KMS-11 (cell line): ENCODE measurements at regions not wholly inside any gene's neighbourhood (a gene's known extent, or its start where the extent isn't known, plus 50 kb on each side); places are given as distances from the start of the nearest gene placed in this dataset.

Experiments used
- H2AFZ ChIP-seq: fragments of 200-600 bp; sonication (generic); 2 replicates; pipeline ENCODE4 v1.6.1; 2016; ENCODE audit warnings: antibody characterized with exemption, mixed run types, low read depth
- H3K27ac ChIP-seq: fragments of 200-600 bp; sonication (generic); 2 replicates; pipeline ENCODE4 v1.6.1; 2016; ENCODE audit warnings: mild to moderate bottlenecking, mixed run types
- H3K27me3 ChIP-seq: fragments of 200-600 bp; sonication (generic); 2 replicates; pipeline ENCODE4 v1.6.1; 2017; ENCODE audit warnings: mild to moderate bottlenecking, low read depth, mixed run types, moderate library complexity; ENCODE audit not compliant: insufficient read depth
- H3K36me3 ChIP-seq: fragments of 200-600 bp; sonication (generic); 2 replicates; pipeline ENCODE4 v1.6.1; 2017; ENCODE audit warnings: mild to moderate bottlenecking, mixed run types; ENCODE audit not compliant: insufficient read depth
- H3K4me1 ChIP-seq: fragments of 200-600 bp; sonication (generic); 2 replicates; pipeline ENCODE4 v1.6.1; 2016; ENCODE audit warnings: mild to moderate bottlenecking, low read depth, mixed run types; ENCODE audit not compliant: poor library complexity, severe bottlenecking
- H3K4me2 ChIP-seq: fragments of 200-600 bp; sonication (generic); 2 replicates; pipeline ENCODE4 v1.7.0; 2016; ENCODE audit warnings: mild to moderate bottlenecking, mixed run types
- H3K4me3 ChIP-seq: fragments of 200-600 bp; sonication (generic); IDR thresholded peaks from 2 replicates; pipeline ENCODE4 v1.6.1; 2017; ENCODE audit warnings: low read depth, low read length, mixed read lengths; ENCODE audit not compliant: insufficient read depth
- H3K79me2 ChIP-seq: fragments of 200-600 bp; sonication (generic); 2 replicates; pipeline ENCODE4 v1.6.1; 2016; ENCODE audit warnings: low read depth, mixed run types; ENCODE audit not compliant: insufficient read depth
- H3K9ac ChIP-seq: fragments of 200-600 bp; sonication (generic); 2 replicates; pipeline ENCODE4 v1.6.1; 2016; ENCODE audit warnings: mild to moderate bottlenecking, mixed run types
- H4K20me1 ChIP-seq: fragments of 200-600 bp; sonication (generic); 2 replicates; pipeline ENCODE4 v1.6.1; 2016; ENCODE audit warnings: mild to moderate bottlenecking, mixed run types; ENCODE audit not compliant: insufficient read depth
- CTCF ChIP-seq: fragments of 200-600 bp; sonication (generic); conservative IDR thresholded peaks from 2 replicates; pipeline ENCODE4 v1.6.1; 2017; ENCODE audit warnings: low read depth, mild to moderate bottlenecking, antibody characterized with exemption, low read length, moderate library complexity, mixed read lengths

GRCh38 chr20:52087471-52087870, 104.1 kb downstream of the ZFP64 start:
- H3K4me3 ChIP-seq = no peak overlapping the region
- no peaks in the 10 kb centered on the region for H3K79me2 ChIP-seq
- H3K27ac ChIP-seq = no peak overlapping the region
- H3K4me1 ChIP-seq = no peaks in the 10 kb centered on the region
- H3K4me2 ChIP-seq = no peak overlapping the region
- TF ChIP-seq CTCF = no peak
- no peaks in the 10 kb centered on the region for H4K20me1 ChIP-seq
- no peaks in the 10 kb centered on the region for H3K36me3 ChIP-seq
- H3K27me3 ChIP-seq = no peaks in the 10 kb centered on the region
- no peak overlapping the region for H3K9ac ChIP-seq
- no peak overlapping the region for H2AFZ ChIP-seq

- Histone ChIP-seq H3K4me1 (no peaks in the 10 kb centered on the region), H3K9ac (no peak overlapping the region), H3K27ac (no peak overlapping the region), H3K4me2 (no peak overlapping the region), H3K27me3 (no peaks in the 10 kb centered on the region), H2AFZ (no peak overlapping the region), H3K79me2 (no peaks in the 10 kb centered on the region), H3K4me3 (no peak overlapping the region), H3K36me3 (no peaks in the 10 kb centered on the region), H4K20me1 (no peaks in the 10 kb centered on the region)
- no peak for TF ChIP-seq CTCF
Measured at GRCh38 chr20:52086878-52087277, 104.7 kb downstream of the ZFP64 start.

GRCh38 chr20:52084727-52085126, 106.9 kb downstream of the ZFP64 start:
- H3K4me1 ChIP-seq = no peaks in the 10 kb centered on the region
- TF ChIP-seq CTCF = no peak
- no peaks in the 10 kb centered on the region for H3K36me3 ChIP-seq
- H3K9ac ChIP-seq = no peak overlapping the region
- H3K4me2 ChIP-seq = no peak overlapping the region
- H3K4me3 ChIP-seq = no peak overlapping the region
- H3K27ac ChIP-seq = no peak overlapping the region
- H3K27me3 ChIP-seq = no peaks in the 10 kb centered on the region
- no peaks in the 10 kb centered on the region for H3K79me2 ChIP-seq
- no peaks in the 10 kb centered on the region for H4K20me1 ChIP-seq
- no peak overlapping the region for H2AFZ ChIP-seq

GRCh38 chr20:52083627-52084232, 107.8 kb downstream of the ZFP64 start:
- Histone ChIP-seq H4K20me1 (no peaks in the 10 kb centered on the region), H3K4me1 (no peaks in the 10 kb centered on the region), H3K27ac (no peak overlapping the region), H3K27me3 (no peaks in the 10 kb centered on the region), H2AFZ (no peak overlapping the region), H3K79me2 (no peaks in the 10 kb centered on the region), H3K4me2 (no peak overlapping the region), H3K4me3 (no peak overlapping the region), H3K36me3 (no peaks in the 10 kb centered on the region), H3K9ac (no peak overlapping the region)
- TF ChIP-seq CTCF = peak; percentile 62
